Smooth muscle cell of the brain vasculature (primary cell): ENCODE measurements at regions not wholly inside any gene's neighbourhood (a gene's known extent, or its start where the extent isn't known, plus 50 kb on each side); places are given as distances from the start of the nearest gene placed in this dataset.
"Not testable (repeated sequence)": the region's sequence is repeated elsewhere in the genome, so short reads cannot be mapped to it uniquely, and the experiment has no call there.

Experiments used
- DNase-seq: peaks from one replicate; pipeline ENCODE4 v3.0.0-alpha.2; 2012; ENCODE audit warnings: low read depth, low spot score

DNA sequence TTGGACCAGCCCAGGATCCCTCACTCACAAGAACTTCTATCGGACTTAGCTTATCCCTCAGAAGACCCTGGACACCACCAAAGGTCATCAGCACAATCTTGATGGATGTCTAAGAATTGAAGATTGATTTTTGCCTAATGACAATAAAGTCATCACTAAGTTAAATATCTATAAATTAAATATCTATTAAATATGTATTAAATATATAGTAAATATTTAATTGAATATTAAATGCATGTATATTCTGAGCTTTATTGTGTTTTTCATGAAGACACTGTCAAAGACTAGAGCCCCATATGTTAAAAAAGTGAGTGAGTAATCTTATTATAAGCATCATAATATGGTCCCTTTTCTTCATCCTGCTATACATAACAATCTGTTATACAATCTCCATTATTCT lies 751.1 kb downstream of the KCNJ2 start:
- no peak for DNase-seq

DNA sequence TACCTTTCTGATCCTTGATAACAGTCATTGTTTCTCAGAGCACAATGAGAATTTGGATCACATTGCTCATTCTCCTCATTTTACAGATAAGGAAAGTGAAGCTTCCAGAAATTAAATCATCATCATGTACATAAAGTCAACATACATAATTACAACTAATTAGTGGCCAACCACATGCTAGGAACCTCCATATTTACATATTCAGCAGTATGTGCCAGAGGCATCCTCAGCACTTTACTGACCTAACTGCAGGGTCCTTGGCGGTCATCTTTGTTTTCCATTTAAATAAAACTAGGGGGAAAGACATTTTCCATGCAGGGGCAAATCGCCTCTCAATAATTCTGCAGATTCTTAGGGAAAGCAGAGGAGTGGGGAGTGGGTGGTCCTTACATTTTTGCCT lies 752.9 kb downstream of the KCNJ2 start:
- no peak for DNase-seq

- no peak for DNase-seq
Observed at GRCh38 chr17:70924776-70925175, 755.4 kb downstream of the KCNJ2 start.

GRCh38 chr17:70929226-70929625 lies 759.9 kb downstream of the KCNJ2 start:
- no peak for DNase-seq

DNA sequence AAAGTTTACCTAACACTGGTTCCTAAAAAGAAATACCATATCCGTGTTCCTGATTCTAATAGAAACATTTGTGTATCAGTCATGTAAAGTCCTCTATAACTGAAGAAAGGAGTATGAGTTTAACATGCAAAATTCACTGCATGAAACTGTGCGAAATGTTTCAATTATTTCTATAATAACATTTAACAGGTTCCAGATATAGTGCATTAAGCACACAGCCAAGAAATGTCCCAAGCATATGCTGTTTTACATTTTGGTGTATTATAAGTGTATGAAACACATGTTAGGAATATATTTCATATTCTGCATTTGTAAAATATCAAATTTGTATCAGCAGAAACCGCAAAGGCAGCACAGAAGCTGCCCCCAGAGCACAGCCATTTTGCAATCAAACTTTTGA lies 764.9 kb downstream of the KCNJ2 start:
- no peak for DNase-seq

GRCh38 chr17:70934835-70935234 lies 765.5 kb downstream of the KCNJ2 start:
- no peak for DNase-seq

- no peak for DNase-seq
Observed at GRCh38 chr17:70936724-70937123, 767.4 kb downstream of the KCNJ2 start.

DNA sequence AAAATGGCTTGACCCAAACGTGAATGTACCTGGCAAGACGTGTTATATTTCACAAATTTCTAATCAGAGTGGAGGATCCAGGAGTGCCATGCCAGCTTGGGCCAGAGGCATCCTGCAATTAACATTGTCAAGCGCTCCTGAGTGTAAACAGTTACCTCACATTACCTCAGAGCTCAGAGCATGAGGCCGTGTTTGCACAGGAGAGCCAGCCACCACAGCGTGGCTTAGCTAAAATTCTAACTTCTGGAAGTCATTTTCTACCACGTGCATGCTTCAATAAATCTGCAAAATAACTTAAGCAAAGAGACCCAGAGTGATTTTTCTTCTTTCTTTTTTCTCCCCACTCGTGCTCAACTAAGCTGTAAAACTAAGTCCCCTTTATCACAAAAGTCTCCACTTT lies 769.0 kb downstream of the KCNJ2 start:
- no peak for DNase-seq

DNA sequence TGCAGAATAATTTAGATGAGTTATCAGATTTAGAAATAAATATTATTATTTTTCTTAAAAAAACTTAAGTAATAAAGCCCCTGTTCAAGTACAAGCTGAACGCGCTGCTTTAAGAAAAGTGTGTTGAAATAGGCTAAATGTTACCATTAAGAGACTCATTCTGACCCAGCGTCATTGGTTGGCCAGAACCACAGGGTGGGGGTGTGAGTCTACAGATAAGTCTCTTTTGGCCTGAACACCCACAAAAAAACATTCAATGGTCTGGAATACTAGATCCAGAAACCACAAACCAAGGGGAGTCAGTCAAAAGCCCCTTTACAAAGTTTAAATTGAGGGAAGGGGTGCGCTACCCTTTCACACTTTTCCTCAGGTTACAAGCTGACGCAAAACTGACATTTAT lies 776.1 kb downstream of the KCNJ2 start:
- DNase-seq = no peak

DNA sequence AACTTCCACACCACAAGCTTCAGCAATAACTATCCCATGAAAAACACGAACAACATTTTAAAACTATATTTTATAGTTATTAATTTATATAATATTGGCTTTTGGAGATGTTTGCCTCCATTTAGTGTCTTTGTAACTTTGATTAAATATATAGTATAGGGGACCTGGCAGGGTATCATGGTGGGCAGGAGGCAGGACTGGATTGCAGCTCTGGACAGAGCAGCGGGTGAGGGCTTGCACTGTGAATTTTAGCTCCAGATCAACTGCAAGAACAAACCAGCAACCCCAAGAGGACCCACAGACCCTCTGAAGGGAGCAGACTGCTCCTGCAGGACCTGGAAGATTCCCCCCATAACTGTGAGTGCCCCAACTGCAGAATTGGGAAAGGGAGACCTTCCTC lies 777.9 kb downstream of the KCNJ2 start:
- no peak for DNase-seq

DNA sequence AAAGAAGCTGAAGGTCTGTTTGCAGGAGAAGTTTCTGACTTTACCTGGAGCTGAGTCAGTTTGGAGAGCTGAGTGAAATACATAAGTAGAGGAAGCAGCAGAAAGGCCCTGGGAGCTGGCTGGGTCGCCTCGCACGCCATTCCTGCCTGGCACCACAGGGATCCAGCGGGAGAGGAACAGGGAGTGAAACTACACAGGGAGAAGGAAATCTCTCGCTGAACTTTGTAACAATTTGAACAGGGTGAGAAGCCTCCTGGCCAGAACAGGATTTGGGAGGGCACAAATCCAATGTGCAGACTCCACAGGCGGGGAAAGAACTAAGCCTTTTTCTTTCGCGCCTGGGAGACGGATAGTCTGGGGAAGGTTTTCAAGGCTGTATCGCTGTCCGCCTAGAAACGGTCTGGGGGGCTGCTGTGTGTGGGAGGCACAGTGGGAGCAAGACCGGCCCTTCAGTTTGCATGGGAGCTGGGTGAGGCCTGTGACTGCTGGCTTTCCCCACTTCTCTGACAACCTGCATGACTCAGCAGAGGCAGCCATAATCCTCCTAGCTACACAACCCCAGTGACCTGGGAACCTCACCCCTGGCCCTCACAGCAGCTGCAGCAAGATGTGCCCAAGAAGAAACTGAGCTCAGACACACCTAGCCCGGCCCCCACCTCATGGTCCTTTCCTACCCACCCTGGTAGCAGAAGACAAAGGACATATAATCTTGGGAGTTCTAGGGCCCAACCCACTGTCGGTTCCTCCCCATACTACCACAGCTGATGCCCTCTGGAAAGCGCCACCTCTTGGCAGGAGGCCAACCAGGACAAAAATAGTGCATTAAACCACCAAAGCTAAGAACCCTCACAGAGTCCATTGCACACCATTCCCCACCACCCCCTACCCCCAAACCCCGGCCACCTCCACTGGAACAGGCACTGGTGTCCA lies 778.6 kb downstream of the KCNJ2 start:
- DNase-seq = no peak

- not testable (repeated sequence) for DNase-seq
Observed at GRCh38 chr17:70953140-70953539, 783.8 kb downstream of the KCNJ2 start.

DNA sequence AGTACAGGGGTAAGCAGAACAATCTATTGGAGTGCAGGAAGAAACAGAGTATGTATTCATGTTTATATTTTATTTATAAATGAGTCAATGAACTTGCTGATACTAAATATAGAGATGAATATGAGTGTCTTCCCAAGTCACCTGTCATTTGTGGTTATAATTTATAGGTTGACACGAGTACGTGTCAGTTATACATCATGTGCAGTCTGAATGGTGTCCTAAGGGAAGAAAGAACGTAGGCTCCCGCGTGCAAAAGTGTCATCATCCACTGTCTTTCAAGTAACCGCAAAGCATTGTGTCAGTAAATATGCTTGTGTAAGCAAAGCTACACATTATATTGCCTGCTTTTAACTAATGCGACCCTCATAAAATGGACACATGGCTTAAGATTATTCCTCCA lies 786.1 kb downstream of the KCNJ2 start:
- DNase-seq = no peak

GRCh38 chr17:70956726-70957125 lies 787.4 kb downstream of the KCNJ2 start:
- no peak for DNase-seq

GRCh38 chr17:70961341-70961740 lies 792.0 kb downstream of the KCNJ2 start:
- peak; percentile 20 for DNase-seq

DNA sequence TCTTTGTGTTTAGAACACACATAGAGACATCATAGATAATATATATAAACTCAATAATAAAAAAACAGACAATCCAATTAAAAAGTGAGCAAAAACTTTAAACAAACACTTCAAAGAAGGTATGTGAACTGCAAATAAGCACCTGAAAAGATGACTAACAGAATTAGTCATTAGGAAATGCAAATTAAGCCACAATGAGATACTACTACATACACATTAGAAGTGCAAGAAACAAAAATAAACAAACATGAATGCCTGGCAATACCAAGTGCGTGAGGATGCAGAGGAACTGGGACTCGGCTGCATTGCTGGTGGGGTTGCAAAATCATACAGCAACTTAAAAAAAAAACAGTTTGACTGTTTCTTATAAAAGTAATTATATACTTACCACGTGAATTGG lies 799.0 kb downstream of the KCNJ2 start:
- no peak for DNase-seq

GRCh38 chr17:70969521-70970034 lies 800.2 kb downstream of the KCNJ2 start:
- DNase-seq = no peak

DNA sequence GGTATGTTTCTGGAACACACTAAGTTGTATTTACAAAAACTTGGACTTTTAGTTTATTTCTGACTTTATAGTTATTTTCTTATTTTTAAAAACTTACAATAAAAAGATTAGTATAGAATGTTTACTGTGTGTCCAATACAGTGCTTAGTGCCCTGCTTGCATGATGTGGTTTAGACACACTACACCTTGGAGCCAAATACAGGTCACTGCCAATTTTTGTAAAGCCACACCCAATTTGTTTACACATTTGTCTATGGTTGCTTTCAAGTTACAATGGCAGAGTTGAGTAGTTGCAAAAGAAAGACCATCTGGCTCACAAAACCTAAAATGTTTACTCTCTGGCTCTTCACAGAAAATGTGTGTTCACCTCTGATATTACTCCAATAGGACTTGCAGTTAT lies 807.1 kb downstream of the KCNJ2 start:
- no peak for DNase-seq

DNA sequence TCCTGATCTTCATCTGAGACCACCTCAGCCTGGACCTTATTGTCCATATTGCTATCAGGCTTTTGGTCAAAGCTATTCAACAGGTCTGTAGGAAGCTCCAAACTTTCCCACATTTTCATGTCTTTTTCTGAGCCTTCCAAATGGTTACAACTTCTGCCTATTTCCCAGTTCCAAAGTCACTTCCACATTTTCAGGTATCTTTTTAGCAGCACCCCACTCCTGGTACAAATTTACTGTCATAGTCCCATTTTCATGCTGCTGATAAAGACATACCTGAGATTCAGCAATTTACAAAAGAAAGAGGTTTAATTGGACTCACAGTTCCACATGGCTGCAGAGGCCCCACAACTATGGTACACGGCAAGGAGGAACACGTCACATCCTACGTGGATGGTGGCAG lies 815.5 kb downstream of the KCNJ2 start:
- no peak for DNase-seq

GRCh38 chr17:70987867-70988340 lies 818.6 kb downstream of the KCNJ2 start:
- DNase-seq = no peak

GRCh38 chr17:70988622-70989021 lies 819.3 kb downstream of the KCNJ2 start:
- DNase-seq = no peak

DNA sequence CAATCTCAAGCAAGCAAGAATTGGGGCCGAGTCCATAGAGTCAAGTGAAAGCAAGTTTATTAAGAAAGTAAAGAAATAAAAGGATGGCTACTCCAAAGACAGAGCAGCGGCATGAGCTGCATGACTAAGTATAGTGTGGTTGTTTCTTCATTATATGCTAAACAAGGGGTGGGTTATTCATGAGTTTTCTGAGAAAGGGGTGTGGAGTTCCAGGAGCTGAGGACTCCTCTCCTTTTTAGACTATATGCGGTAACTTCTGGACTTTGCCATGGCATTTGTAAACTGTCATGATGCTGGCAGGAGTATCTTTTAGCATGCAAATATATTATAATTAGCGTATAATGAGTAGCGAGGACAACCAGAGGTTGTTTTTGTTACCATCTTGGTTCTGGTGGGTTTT lies 819.9 kb downstream of the KCNJ2 start:
- DNase-seq = no peak

- DNase-seq = no peak
Observed at GRCh38 chr17:70994194-70994593, 824.9 kb downstream of the KCNJ2 start.
